Endothelial cell of umbilical vein (primary cell): ENCODE measurements at regions not wholly inside any gene's neighbourhood (a gene's known extent, or its start where the extent isn't known, plus 50 kb on each side); places are given as distances from the start of the nearest gene placed in this dataset.

ENCODE experiments used
- CTCF ChIP-seq, 2 donors: IDR thresholded peaks; 1 replicate in 1 of 2; 2 replicates in 1 of 2; pipeline ENCODE4 v1.5.1; 2011; ENCODE audit warnings: low read length in 2 of 2, mild to moderate bottlenecking in 2 of 2, moderate library complexity in 2 of 2, control low read depth in 1 of 2, inconsistent platforms in 1 of 2, low read depth in 1 of 2; ENCODE audit not compliant: insufficient read depth in 1 of 2; ENCODE audit errors: extremely low read depth in 1 of 2
- EZH2 ChIP-seq: IDR thresholded peaks from 2 replicates; pipeline ENCODE4 v1.6.1; 2012; ENCODE audit warnings: borderline replicate concordance, low read depth, mild to moderate bottlenecking, moderate library complexity, low read length, inconsistent platforms; ENCODE audit not compliant: severe bottlenecking

GRCh38 chr20:20881808-20882207, 169.4 kb upstream of the RALGAPA2 start:
- TF ChIP-seq CTCF (IDR thresholded peaks at IDR 0.05; ENCODE audit: extremely low read depth in 1 of 2, insufficient read depth in 1 of 2, low read depth in 1 of 2, low read length in 2 of 2): no peak
- TF ChIP-seq EZH2: no peak
